PC-3 (cell line): ENCODE measurements at regions not wholly inside any gene's neighbourhood (a gene's known extent, or its start where the extent isn't known, plus 50 kb on each side); places are given as distances from the start of the nearest gene placed in this dataset.

Source experiments
- ATAC-seq: fragments of 200-7000 bp; cut with Tn5 transposase; 2 replicates; pipeline ENCODE4 v1.9.1; 2020; ENCODE audit warnings: mild to moderate bottlenecking, moderate library complexity
- BruUV-seq: library from RNA; stranded (reverse); fragments of 400-500 nt; replicated peaks from 2 replicates; lab custom pipeline; 2021; lab: Mats Ljungman, UMichigan
- CTCF ChIA-PET: fragments of 300-600 bp; sonication (Branson Sonifier 250); formaldehyde crosslinking; loops from one replicate; lab custom pipeline; 2022; ENCODE audit warnings: antibody characterized with exemption; lab: Charles Lee
- POLR2A ChIA-PET: fragments of 300-600 bp; sonication (Branson Sonifier 250); formaldehyde crosslinking; loops from one replicate; lab custom pipeline; 2022; ENCODE audit warnings: antibody characterized with exemption; ENCODE audit not compliant: unreplicated experiment; lab: Charles Lee
- DNase-seq: peaks from one replicate; pipeline ENCODE4 v3.0.0-alpha.2; 2015
- H2AFZ ChIP-seq: fragments of 300-600 bp; sonication (generic); 2 replicates; pipeline ENCODE4 v1.6.0; 2016; ENCODE audit warnings: antibody characterized with exemption, low read length
- H3F3A ChIP-seq: fragments of 300-600 bp; sonication (generic); one replicate; pipeline ENCODE4 v1.6.0; 2017; ENCODE audit warnings: antibody characterized with exemption, low read length, control low read depth, mild to moderate bottlenecking; ENCODE audit not compliant: unreplicated experiment
- H3K27ac ChIP-seq: fragments of 300-600 bp; sonication (generic); 2 replicates; pipeline ENCODE4 v1.5.1; 2016; ENCODE audit warnings: mild to moderate bottlenecking, low read length
- H3K27me3 ChIP-seq: fragments of 300-600 bp; sonication (generic); 2 replicates; pipeline ENCODE4 v1.6.1; 2016; ENCODE audit warnings: low read length, mixed read lengths
- H3K36me3 ChIP-seq: fragments of 300-600 bp; sonication (generic); 2 replicates; pipeline ENCODE4 v1.6.1; 2016; ENCODE audit warnings: low read depth, mixed run types, low read length, mixed read lengths
- H3K4me1 ChIP-seq: fragments of 300-600 bp; sonication (generic); 2 replicates; pipeline ENCODE4 v1.5.1; 2016; ENCODE audit warnings: low read length; ENCODE audit not compliant: insufficient read depth
- H3K4me2 ChIP-seq: fragments of 300-600 bp; sonication (generic); 2 replicates; pipeline ENCODE4 v1.6.0; 2016; ENCODE audit warnings: low read length
- H3K4me3 ChIP-seq: fragments of 300-600 bp; sonication (generic); 2 replicates; pipeline ENCODE4 v1.5.1; 2016; ENCODE audit warnings: mild to moderate bottlenecking, low read length, mixed read lengths
- H3K79me2 ChIP-seq: fragments of 300-600 bp; sonication (generic); 2 replicates; pipeline ENCODE4 v1.6.1; 2017; ENCODE audit warnings: low read length, mixed read lengths
- H3K9ac ChIP-seq: fragments of 300-600 bp; sonication (generic); 2 replicates; pipeline ENCODE4 v1.6.0; 2016; ENCODE audit warnings: mild to moderate bottlenecking, low read length
- H3K9me2 ChIP-seq: fragments of 300-600 bp; sonication (generic); replicated peaks from 2 replicates; pipeline ENCODE4 v1.6.1; 2016; ENCODE audit warnings: mixed run types, low read length, mixed read lengths
- H3K9me3 ChIP-seq: fragments of 300-600 bp; sonication (generic); 2 replicates; pipeline ENCODE4 v1.6.1; 2016; ENCODE audit warnings: low read length, mixed read lengths
- H4K20me1 ChIP-seq: fragments of 300-600 bp; sonication (generic); 2 replicates; pipeline ENCODE4 v1.6.1; 2016; ENCODE audit warnings: low read length, mixed read lengths
- EZH2 ChIP-seq: fragments of 300-600 bp; sonication (generic); IDR thresholded peaks from one replicate; pipeline ENCODE4 v1.6.1; 2017; ENCODE audit warnings: antibody characterized with exemption, mild to moderate bottlenecking, low read length; ENCODE audit not compliant: unreplicated experiment
- EZH2phosphoT487 ChIP-seq: fragments of 300-600 bp; sonication (generic); IDR thresholded peaks from 2 replicates; pipeline ENCODE4 v1.6.1; 2018; ENCODE audit warnings: mild to moderate bottlenecking, antibody characterized with exemption, low read length, borderline replicate concordance
- intact Hi-C: fragments of 100-400 bp; cut with micrococcal nuclease; formaldehyde crosslinking; loops from 2 replicates; pipeline ENCODE4 v1.9.0; 2023
- TF ChIP-seq, protein P1 (sequence below): fragments of 300-600 bp; sonication (generic); conservative IDR thresholded peaks from 2 replicates; pipeline ENCODE4 v1.5.1; 2017; ENCODE audit warnings: antibody characterized with exemption, low read depth, mild to moderate bottlenecking, low read length

DNA sequence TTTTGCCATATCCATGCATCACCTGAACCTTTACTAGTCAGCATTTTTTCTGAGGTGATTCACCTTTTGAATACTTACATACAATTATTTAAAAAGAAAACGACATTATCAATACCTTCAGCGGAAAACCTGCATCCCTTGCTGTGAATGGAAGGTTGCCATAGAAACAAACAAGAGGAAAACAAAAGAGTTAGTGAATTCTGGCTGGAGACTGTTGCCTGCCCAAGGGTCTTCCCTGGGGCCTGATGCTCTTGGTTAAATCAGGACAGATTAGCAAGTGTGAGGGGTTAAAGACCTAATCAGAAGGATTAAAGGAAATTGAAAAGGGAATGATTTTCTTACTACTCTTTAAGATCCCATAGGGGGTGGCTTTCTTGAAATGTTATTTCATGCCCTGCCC, 96.0 kb upstream of the WSCD2 start:
- H3K9me3 ChIP-seq, result no peaks in the 10 kb centered on the region
- CTCF ChIA-PET, result no interaction called here
- intact Hi-C loops, result no loop called here
- H3K4me2 ChIP-seq, result no peak overlapping the region
- no peak overlapping the region for H3K27ac ChIP-seq
- H3K36me3 ChIP-seq, result no peaks in the 10 kb centered on the region
- DNase-seq, result no peak
- no peaks in the 10 kb centered on the region for H3K79me2 ChIP-seq
- H3K27me3 ChIP-seq, result peaks cover 35% of the 10 kb centered on the region
- no peaks in the 10 kb centered on the region for H4K20me1 ChIP-seq
- POLR2A ChIA-PET, result no interaction called here
- TF ChIP-seq, protein P1, sequence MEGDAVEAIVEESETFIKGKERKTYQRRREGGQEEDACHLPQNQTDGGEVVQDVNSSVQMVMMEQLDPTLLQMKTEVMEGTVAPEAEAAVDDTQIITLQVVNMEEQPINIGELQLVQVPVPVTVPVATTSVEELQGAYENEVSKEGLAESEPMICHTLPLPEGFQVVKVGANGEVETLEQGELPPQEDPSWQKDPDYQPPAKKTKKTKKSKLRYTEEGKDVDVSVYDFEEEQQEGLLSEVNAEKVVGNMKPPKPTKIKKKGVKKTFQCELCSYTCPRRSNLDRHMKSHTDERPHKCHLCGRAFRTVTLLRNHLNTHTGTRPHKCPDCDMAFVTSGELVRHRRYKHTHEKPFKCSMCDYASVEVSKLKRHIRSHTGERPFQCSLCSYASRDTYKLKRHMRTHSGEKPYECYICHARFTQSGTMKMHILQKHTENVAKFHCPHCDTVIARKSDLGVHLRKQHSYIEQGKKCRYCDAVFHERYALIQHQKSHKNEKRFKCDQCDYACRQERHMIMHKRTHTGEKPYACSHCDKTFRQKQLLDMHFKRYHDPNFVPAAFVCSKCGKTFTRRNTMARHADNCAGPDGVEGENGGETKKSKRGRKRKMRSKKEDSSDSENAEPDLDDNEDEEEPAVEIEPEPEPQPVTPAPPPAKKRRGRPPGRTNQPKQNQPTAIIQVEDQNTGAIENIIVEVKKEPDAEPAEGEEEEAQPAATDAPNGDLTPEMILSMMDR, result no peak
- no peak for TF ChIP-seq EZH2
- TF ChIP-seq EZH2phosphoT487, result no peak
- H3K9me2 ChIP-seq, result no peaks in the 10 kb centered on the region
- no peak overlapping the region for H3K9ac ChIP-seq
- no peak overlapping the region for H2AFZ ChIP-seq
- no peak overlapping the region for H3K4me3 ChIP-seq
- no peaks in the 10 kb centered on the region for H3K4me1 ChIP-seq
- no peak for ATAC-seq
- H3F3A ChIP-seq, result no peaks in the 10 kb centered on the region
- BruUV-seq, result no TSS peak

DNA sequence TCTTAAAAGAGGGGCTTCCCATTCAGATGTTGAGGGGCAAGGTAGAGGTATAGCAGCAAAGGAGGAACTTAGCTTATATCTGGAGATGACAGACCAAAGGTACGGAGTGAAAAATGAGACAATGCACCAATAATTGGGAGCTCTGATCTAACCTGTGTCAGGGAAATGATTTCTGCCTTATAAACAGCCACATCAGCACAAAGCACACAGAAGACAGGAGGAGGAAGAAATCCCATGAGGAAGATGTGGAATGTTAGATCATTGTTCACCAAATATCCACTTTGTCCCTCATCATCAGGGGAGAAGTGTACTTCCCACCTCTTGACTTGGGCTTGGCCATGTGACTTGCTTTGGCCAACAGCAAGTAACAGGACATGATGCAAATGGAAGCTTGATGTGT, 93.7 kb upstream of the WSCD2 start:
- Histone ChIP-seq H3K4me2 (no peak overlapping the region), H3K79me2 (no peaks in the 10 kb centered on the region), H3K9me3 (no peaks in the 10 kb centered on the region), H3K27ac (no peak overlapping the region), H3K4me1 (no peaks in the 10 kb centered on the region), H3K9ac (no peak overlapping the region), H2AFZ (no peak overlapping the region), H3K4me3 (no peak overlapping the region), H3F3A (no peaks in the 10 kb centered on the region), H3K36me3 (no peaks in the 10 kb centered on the region), H3K9me2 (no peaks in the 10 kb centered on the region), H3K27me3 (peaks cover 30% of the 10 kb centered on the region), H4K20me1 (no peaks in the 10 kb centered on the region)
- no peak for ATAC-seq
- DNase-seq, result no peak
- BruUV-seq, result no TSS peak
- intact Hi-C loops, result no loop called here
- no peak for TF ChIP-seq EZH2phosphoT487
- TF ChIP-seq, protein P1, result no peak
- no peak for TF ChIP-seq EZH2
- POLR2A ChIA-PET, result no interaction called here
- CTCF ChIA-PET, result no interaction called here

DNA sequence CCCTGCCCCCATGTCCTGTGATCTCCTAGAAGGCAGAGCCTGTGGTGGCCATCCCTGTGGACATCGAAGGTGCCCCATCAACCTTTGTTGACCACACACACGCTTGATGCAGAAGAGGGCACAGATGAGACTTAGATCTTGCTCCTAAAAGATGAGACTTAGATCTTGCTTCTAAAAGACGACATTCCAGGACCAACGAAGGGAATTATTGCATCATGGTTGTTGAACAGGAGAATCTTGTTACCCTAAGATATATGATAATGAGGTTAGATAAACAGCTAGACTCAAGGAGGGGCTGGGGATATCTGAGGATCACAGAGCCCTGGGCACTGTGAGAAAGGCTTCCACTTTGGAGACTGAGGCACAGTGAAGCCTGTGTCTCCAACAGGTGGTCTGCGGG, 91.1 kb upstream of the WSCD2 start:
- no peak overlapping the region for H3K9ac ChIP-seq
- H3F3A ChIP-seq, result no peaks in the 10 kb centered on the region
- H2AFZ ChIP-seq, result no peak overlapping the region
- H3K4me3 ChIP-seq, result no peak overlapping the region
- no peaks in the 10 kb centered on the region for H3K9me2 ChIP-seq
- no peak for ATAC-seq
- H3K9me3 ChIP-seq, result no peaks in the 10 kb centered on the region
- no peaks in the 10 kb centered on the region for H3K4me1 ChIP-seq
- H3K27me3 ChIP-seq, result peaks cover 30% of the 10 kb centered on the region
- ChIA-PET POLR2A (no interaction called here), CTCF (no interaction called here)
- TF ChIP-seq EZH2 (no peak), EZH2phosphoT487 (no peak)
- TF ChIP-seq, protein P1, result no peak
- no peaks in the 10 kb centered on the region for H4K20me1 ChIP-seq
- intact Hi-C loops, result no loop called here
- DNase-seq, result no peak
- no TSS peak for BruUV-seq
- H3K4me2 ChIP-seq, result no peak overlapping the region
- H3K27ac ChIP-seq, result no peak overlapping the region
- no peaks in the 10 kb centered on the region for H3K79me2 ChIP-seq
- no peaks in the 10 kb centered on the region for H3K36me3 ChIP-seq
